GM21529 (cell line): ENCODE measurements at regions not wholly inside any gene's neighbourhood (a gene's known extent, or its start where the extent isn't known, plus 50 kb on each side); places are given as distances from the start of the nearest gene placed in this dataset.
"Not testable (repeated sequence)": the region's sequence is repeated elsewhere in the genome, so short reads cannot be mapped to it uniquely, and the experiment has no call there.

Experiments used
- ATAC-seq: cut with Tn5 transposase; IDR thresholded peaks from one replicate; pipeline ENCODE4 v1.9.1; 2021; ENCODE audit not compliant: unreplicated experiment

DNA sequence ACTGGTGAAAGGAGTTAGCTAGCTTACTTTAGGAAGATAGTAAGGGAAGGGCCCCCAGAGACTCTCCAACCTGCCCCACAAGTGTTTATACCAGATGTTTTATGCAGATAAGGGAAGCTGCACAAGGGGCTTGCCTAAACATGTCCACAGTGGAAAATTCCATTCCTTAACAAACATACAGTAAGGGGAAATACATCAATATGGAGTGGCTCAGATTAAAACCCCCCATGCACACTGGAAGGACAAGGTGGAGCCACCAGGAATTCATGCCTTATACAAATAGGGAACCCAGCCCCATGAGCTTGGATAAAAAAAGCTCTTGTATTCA, 106.3 kb upstream of the GPBP1 start:
- ATAC-seq, result no peak

DNA sequence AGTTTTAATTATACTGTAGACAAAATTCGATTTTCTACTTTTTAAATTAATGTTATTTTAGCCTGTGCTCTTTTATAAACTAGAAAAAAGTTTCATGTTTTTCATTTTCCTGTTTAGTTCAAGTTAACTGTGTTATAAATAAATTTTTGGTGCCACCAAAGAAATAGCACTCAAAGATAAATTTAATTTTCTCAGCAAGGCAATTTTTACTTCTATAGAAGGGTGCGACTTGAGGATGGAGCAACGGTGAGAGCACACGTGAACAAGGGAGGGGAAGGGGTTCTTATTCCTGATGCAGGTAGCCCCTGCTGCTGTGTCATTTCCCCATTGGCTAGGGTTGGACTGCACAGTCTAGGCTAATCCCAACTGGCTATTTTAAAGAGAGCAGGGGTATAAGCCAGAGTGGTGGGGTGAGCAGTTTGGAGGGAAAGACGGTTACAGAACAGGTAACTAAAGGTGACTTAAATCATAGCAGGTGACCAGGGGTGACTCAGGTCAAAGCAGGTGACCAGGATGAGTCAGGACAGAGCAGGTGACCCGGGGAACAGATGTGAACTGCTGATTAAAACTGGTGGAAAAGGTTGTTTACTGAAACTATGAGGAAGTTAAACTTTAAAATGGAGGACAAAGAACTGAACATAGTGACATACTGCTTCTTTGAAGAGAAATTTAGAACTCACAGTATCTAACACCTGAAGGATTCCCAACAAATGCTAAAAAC, 104.6 kb upstream of the GPBP1 start:
- no peak for ATAC-seq

DNA sequence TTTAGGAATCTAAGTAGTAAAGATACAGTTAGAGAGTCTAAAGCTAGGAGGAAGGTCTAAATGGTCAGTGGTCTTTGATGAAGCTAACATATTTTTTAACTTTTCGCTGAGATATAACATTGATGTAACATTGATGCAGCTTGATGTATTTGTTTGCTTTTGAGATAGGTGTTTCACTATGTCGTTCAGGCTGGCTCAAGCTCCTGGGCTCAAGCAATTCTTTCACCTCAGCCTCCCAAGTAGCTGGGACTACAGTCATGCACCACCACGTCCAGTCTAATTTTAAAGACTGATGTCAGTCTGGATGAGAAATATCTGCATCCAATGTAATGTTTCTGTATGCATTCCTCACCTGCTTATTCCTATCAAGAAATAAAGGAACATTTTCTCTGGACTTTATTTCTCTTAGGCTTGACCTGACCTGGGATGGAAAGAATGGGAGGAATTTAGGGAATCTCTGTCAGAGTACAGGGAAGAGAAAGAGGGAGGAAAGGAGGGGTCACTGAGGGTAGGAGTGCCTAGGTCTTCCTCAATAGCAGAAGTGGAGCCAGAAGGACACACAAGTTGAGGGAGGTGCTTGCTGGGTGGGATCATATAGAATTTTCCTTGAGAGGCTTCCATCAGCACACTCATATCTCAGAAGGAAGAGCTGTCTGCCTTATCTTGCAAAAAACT, 101.5 kb upstream of the GPBP1 start:
- no peak for ATAC-seq

DNA sequence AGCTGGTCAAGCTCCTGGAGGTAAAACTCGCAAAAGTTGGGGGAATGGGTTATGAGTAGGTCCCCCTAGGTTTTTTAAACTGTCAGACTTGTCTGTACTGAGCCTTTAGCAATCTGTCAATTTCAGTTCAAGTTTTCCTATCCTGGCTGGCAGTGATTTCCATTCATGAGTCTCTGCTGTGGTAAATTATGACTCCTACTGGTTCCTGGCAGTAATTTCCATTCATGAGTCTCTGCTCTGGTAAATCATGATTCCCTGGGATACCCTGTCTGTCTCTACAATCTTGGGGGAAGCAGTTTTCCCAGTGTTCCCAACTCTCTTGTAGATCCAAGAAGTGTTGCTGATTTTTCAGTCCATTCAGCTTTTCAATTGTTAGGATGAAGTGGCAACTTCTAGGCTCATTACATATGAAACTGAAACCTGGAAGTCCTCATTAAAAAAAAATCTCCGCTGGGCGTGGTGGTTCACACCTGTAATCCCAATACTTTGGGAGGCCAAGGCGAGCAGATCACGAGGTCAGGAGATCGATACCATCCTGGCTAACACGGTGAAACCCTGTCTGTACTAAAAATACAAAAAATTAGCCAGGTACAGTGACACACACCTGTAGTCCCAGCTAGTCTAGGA, 91.3 kb upstream of the GPBP1 start:
- no peak for ATAC-seq

DNA sequence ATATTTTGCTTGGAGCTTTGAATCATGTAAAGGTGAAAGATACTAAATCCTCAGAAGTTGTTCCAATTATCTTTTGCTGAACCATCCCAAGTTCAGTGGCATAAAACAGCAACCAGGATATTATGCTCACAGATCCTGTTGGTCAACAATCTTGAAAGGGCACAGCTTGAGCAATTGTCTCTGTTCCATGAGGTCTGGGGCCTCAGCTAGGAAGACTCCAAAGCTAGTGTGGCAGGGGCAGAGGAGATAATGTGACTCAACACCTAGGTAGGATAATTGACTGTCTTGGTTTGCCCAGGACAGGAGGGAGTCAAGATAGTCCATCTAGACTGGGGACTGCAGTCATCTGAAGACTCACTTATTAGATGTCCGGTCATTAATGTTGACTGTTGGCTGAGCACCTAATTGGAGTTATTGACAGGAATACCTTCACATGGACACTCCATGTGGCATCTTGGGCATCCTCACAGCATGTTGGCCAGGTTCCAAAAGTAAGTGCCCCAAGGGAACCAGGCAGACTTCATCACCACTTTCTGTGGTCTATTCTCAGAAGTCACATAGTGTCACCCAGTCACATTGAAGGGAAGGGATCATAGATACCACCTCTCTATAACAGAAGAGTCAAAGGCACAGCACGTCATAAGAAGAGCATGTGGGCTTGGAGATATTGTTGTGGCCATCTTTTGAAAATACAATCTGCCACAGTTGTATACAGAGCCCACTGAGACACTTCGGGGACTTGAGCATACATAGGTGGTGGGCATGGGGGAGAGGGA, 88.4 kb upstream of the GPBP1 start:
- ATAC-seq, result no peak

DNA sequence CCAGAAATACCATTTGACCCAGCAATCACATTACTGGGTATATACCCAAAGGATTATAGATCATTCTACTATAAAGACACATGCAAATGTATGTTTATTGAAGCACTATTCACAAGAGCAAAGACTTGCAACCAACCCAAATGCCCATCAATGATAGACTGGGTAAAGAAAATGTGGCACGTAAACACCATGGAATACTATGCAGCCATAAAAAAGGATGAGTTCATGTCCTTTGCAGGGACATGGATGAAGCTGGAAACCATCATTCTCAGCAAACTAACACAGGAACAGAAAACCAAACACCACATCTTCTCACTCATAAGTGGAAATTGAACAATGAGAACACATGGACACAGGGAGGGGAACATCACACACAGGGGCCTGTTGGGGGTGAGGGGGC, 85.9 kb upstream of the GPBP1 start:
- not testable (repeated sequence) for ATAC-seq

DNA sequence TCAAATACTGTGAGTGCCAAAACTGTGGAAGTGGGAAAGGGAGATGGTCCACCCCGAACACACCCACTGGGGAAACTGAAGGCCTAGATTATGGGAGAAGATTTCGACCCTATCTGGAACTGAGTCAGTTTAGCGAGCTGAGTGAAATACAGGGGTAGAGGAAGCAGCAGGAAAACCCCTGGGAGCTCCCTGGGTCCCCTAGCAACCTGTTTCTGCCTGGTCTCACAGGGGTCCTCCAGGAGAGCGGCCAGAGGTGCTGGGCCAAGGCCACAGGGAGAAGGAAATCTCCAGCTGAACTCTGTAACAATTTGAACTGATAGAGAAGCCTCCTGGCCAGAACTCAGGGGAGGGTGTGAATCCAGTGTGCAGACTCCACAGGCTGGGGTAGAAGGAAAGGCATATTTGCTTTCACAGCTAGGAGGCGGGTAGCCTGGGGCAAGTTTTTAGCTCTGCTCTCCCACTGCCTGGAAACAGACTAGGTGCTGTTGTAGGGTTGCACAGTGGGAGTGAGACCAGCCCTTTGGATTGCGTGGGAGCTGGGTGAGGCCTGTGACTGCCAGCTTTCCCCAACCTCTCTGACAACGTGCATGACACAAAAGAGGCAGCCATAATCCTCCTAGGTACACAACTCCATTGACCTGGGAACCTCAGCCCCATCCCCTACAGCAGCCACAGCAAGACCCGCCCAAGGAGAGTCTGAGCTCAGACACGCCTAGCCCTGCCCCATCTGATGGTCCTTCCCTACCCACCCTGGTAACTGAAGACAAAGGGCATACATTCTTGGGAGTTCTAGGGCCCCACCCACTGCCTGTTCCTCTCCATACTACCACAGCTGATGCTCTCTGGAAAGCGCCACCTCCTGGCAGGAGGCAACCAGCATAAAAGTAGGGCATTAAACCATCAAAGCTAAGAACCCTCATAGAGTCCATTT, 78.8 kb upstream of the GPBP1 start:
- no peak for ATAC-seq

DNA sequence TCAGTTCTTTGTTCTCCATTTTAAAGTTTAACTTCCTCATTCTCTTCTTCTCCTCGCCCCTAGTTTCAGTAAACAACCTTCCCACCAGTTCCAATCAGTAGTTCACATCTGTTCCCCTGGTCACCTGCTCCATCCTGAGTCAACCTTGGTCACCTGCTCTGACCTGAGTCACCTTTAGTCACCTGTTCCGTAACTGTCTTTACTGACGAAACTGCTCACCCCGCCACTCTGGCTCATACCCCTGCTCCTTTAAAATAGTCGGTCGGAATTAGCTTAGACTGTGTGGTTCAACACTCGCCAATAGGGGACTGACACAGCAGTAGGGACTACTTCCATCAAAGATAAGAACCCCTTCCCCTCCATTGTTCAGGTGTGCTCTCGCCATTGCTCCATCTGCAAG, 76.3 kb upstream of the GPBP1 start:
- no peak for ATAC-seq

DNA sequence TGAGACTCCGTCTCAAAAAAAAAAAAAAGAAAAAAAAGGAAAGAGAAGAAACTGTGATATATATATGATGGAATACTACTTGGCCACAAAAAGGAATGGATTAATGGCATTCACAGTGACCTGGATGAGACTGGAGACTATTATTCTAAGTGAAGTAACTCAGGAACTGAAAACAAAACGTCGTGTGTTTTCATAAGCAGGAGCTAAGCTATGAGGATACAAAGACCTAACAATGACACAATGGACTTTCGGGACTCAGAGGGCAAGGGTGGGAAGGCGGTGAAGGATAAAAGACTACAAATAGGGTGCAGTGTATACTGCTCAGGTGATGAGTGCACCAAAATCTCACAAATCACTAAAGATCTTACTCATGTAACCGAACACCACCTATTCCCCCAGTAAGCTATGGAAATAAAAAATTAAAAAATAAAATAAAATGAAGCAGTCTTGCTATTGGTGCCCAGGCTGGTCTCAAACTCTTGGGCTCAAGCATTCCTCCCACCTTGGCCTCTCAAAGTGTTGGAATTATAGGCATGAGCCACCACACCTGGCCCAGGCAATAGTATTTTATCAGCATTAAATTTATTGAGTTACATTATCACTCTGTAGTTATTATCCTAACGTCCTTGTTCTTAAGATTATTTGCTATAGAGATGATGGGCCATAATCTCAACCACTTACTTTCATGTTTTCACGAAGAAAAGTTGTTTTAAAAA, 71.5 kb upstream of the GPBP1 start:
- no peak for ATAC-seq

DNA sequence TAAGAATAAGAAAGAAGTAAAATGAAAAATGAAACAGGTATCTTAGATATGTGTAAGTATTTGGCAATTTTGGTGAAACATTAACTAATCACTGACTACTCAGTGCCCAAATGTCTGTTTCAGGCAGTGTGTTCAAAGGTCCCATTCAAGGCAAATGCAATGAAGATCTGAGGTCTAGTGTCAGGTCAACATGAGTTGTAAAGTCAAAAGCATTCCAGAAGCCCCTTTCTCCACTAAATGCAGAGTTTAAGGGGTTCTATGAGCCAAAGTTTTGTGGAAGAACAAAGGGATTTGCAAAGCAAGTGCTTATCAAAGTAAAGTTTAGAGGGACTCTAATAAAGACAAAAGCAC, 71.0 kb upstream of the GPBP1 start:
- ATAC-seq, result no peak

DNA sequence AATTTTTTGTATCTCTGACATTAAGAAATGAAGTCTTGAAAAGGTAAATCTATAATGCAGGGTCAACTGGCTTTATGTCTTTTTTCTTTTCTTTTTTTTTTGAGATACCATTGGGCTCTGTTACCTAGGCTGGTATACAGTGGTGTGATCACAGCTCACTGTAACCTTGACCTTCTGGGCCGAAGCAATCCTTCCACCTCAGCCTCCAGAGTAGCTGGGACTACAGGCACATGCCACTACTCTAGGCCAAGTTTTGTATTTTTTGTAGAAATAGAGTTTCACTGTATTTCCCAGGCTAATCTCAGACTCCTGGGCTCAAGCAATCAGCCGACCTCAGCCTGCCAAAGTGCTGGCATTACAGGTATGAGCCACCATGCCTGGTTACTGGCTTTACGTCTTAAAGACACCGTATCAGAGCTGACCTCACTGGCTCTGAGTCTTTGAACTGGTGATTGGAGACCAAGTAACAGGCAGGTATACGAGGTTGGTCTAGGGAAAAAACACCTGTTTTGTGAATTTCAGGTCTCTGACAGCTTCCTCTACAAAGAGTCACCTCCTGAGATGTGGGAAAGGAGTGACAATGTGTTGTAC, 70.4 kb upstream of the GPBP1 start:
- no peak for ATAC-seq

DNA sequence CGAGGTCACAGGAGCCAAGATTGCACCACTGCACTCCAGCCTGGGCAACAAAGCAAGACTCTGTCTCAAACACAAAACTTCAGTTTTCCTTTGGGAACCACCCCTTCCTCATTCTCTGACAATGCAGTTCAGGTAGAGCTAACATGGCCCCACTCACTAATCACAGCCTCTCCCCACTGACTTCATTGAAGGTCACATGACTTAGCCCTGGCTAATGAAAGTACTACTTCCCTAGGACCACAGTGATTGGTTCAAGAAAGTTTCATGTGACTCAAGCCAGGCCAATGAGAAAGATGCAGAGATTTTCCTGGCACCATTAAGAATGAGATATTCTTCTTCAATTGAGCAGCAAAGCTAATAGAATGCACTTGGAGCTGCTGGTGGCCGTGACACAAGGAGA, 67.2 kb upstream of the GPBP1 start:
- ATAC-seq, result no peak

DNA sequence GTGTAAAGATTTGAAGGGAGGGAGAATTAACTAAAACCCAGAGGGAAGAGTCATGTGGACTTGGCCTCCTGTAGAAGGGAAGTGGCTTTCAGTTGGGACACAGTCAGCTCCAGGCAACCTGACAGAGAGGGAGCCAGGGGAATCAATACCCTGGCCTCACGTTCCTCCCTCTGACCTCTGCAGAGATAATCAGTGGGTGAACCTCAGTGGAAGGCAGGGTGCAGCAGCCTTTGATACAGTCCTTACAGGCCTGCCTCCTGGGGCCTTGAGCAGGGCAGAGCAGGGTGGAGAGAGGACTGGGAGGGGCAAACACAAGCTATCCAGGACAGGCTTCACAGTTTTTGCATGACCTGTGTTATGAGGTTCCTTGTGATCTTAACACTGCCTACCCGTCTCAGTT, 61.9 kb upstream of the GPBP1 start:
- ATAC-seq, result no peak

DNA sequence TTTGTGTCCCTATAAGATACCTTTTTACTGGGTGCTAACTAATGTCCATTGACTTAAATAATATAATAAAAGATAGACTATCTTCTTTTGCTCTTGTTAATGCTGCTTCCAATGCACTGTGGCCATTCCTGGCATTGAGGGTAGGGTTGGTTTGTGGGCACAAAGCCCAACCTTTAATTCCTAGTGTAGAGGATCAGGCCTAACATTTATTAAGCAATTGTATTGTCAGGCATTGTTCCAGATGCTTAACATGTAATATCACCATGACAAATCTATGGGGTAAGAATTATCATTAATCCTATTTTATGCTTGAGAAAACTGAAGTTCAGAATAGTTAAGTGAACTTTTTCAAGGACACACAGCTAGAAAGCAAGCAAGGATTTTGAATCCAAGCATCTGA, 60.4 kb upstream of the GPBP1 start:
- no peak for ATAC-seq

DNA sequence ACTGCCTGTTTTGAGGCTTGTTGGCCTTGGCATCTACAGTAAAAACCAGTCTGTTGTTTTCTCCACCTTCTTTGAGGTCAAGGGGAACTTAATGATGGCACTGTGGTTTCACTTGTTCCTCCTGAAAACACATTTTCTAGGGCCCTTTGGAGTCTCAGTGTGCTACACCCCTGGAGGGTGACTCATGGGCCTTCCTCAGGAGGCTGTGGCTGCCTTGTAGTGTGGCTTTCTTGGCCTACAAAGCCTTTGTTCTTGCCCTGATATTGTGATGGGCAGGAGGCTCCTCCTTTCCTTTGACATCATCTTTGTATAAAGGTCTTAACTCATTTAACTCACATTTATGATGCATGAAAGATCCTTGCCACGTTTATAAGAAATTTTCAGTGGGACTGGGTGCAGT, 56.3 kb upstream of the GPBP1 start:
- no peak for ATAC-seq

DNA sequence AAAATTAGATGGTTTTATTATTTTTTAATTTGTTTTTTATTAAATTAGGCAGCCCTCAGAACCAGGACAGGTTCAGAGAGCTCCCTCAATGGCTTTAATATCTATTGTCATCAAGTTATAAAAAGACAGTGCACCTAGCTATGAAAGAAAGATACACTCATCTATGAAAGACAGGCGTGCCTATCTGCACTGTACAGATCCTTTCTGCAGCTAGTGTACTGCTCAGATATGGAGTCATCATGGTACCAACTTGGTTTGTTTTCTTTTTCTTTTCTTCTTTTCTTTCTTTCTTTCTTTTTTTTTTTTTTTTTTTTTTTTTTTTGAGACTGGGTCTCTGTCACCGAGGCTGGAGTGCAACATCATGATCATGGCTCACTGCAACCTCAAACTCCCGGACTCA, 54.8 kb upstream of the GPBP1 start:
- no peak for ATAC-seq

DNA sequence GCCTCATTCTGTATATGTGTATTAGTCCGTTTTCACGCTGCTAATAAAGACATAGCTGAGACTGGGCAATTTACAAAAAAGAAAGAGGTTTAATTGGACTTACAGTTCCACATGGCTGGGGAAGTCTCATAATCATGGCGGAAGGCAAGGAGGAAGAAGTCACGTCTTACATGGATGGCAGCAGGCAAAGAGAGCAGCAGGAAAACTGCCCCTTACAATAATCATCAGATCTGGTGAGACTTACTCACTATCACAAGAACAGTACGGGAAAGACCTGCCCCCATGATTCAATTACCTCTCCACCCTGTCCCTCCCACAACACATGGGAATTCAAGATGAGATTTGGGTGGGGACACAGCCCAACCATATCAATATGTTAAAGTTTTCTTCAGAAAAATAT, 49.8 kb upstream of the GPBP1 start:
- ATAC-seq, result no peak
